KBM-7 (cell line): ENCODE measurements at regions not wholly inside any gene's neighbourhood (a gene's known extent, or its start where the extent isn't known, plus 50 kb on each side); places are given as distances from the start of the nearest gene placed in this dataset.
A peak's percentile ranks its signal among the peaks of the same experiment; 100 is the strongest.

Experiments used
- DNase-seq: peaks from one replicate; pipeline ENCODE4 v3.0.0-alpha.2; 2015
- in situ Hi-C: fragments of 300-500 bp; cut with MboI; formaldehyde crosslinking; loops from 2 replicates; pipeline ENCODE4 v1.14.3; 2020; ENCODE audit warnings: low sequenced_read_pairs, low pct_unique_long_range_greater_than_20kb, mixed read lengths

DNA sequence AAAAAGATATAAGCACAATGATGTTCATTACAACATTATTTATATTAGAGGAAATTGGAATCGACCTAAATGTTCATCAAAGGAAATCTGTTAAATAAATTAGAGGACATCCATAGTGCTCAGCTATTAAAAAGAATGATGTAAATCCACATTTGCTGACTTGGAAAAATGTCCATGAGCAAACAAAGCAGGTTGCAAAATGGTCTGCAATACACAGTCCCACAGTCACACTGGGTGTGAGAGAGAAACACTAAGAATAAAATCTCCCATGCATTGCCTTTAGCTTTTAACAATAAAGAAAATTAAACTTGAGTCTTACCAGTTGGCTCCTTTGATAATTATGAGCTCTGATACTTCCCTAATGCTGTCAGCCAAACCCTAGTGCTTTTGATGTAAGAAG, 811.1 kb upstream of the SALL3 start:
- DNase-seq = no peak
- in situ Hi-C loops = no loop called here

DNA sequence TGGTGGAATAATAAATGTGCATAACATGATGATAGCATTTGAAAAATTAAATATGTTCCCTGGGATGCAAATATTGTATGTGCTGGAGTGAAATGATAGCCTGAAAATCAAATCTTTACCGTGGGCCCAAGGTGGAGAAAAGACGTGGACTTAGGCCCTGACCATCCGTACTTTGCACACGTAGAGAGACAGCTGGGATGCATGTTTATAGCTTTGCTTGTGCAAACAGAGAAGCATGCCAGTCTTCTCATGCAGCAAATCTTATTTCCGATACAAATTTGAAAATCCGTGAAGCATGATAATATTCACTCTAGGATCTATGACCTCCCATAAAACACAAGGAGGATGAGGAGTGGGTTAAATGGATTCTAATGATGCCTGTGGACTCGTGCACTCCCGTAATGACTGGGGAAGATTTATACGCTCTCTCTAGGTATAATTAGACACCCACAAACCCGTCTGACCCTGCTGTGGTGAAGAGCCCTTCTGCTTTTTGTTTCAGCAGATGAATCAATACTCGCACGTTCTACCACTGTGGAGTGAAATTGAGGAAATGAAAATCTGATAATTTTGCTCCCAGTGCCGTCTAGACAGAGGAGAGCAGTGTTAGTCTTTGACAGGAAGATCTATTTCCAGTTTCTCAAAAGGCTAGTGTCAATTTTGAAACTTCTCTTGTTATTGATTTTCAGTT, 810.3 kb upstream of the SALL3 start:
- no peak for DNase-seq
- in situ Hi-C loops = no loop called here

DNA sequence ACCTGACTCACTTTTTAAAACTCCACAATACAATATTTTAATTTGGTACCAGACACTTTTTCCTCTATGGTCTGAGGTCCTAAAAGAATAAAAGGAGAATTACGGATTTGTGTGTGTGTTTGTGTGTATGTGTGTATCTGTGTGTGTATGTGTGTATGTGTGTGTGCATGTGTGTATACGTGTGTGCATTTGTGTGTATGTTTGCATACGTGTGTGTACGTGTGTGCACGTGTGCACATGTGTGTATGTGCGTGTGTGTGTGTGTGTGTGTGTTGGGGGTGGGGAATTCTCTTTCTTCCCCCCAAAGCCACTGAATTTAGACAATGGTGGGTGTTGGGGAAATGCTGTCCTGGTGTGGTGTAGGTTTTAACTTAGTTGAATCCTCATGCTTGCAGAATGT, 807.7 kb upstream of the SALL3 start:
- no peak for DNase-seq
- in situ Hi-C loops = no loop called here

DNA sequence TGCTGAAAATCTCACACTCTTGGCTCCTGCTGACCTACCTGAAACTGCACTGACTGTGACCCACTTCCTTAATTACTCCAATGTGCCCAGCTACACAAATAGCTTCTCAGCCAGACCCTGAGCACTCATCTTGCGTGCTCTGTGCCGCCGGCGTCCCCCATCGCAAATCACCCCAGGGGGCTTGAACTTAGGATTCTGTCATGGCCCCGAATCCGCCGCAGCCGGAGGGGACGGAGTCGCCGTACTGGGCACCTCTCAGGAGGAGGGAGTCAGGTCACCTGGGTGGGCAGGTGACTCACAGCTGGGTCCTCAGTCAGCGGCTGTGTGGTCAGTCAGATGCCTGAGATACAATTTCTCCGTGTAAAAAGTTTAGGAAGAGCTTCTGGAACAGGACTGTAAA, 804.9 kb upstream of the SALL3 start:
- in situ Hi-C loops = no loop called here
- no peak for DNase-seq

DNA sequence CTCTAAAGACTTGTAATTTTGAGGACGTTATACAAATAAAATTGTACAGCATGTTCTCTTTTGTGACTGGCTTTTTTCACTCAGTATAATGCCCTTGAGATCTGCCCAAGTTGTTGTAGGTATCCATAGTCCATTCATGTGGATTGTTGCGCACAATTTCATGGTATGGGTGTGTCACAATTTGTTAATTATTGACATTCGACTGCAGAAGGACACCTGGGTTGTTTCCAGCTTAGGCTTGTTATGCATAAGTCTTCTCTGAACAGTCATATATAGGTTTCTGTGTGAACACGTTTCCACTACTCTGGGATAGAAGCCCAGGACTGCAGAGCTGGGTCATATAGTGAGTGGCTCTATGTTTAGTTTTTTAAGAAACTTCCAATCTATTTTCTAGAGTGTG, 800.8 kb upstream of the SALL3 start:
- in situ Hi-C loops = no loop called here
- no peak for DNase-seq

DNA sequence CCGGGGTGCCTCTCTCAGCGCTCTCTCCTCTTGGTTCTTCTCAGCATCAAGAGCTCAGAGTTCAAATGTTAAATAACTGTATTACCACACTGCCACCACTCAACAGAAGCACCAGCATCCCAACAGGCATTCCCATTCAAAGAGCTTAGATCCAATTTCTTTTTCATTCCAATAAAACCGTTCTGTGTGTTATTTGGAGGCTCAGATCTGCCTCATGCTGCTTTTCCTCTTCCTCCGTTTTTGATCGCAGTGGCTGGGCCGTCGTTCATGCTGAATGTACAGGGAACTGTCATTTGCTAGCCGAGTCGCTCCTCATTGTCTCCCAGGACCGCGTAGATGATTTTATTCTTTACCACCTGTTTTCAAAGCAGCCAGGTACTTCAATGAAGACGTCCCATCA, 798.9 kb upstream of the SALL3 start:
- in situ Hi-C loops = no loop called here
- no peak for DNase-seq

DNA sequence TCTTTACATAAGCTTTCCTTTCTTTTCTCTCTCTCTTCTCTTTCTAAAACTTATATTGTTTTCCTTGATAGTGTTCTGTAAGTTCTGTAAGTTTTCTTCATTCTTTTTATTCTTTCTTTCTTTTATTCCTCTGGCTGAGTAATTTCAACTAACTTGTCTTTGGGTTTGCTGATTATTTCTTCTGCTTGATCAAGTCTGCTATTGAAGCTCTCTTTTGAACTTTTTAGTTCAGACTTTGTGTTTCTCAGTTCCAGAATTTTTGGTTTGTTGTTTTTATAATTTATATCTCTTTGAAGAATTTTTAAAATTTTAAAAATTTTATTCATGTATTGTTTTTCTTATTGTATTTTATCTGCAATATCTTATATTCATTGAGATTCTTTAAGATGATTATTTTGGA, 795.8 kb upstream of the SALL3 start:
- DNase-seq = no peak
- in situ Hi-C loops = no loop called here

DNA sequence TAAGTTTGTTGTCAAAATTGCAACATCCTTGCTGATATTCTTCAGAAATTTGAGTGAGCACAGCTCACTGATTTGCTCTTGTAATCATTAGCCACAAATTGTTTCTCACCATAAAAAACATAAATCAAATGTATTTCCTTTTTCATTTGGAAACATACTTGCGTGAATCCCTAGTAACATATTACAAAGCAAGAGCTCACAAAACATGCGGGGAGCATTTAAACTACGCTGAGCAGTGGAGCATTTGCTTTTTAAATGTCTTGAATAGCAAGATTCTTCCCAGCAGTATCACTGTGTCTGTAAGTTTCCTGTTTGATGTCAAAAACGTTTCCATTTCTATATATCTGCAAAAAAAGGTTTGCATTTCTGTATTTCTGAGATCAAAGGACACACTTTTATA, 788.3 kb upstream of the SALL3 start:
- in situ Hi-C loops = no loop called here
- no peak for DNase-seq

DNA sequence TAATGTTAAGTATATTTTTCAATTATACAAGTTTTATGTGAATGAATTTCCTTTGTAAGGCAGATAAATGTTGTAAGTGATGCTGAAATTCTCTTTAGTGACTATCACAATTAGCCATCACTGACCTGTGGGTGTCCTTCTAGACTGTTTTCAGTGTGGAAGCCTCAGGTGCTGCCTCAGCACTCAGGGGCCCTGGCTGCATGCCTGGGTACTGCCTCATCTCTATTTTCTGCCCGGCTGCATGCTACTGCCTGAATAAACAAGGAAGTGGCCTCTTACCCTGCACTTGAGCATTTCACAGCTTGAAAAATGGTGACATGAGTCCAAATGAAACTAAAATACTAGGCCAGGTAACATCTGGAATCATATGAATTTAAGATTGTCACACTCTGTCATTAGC, 787.6 kb upstream of the SALL3 start:
- in situ Hi-C loops = no loop called here
- no peak for DNase-seq

DNA sequence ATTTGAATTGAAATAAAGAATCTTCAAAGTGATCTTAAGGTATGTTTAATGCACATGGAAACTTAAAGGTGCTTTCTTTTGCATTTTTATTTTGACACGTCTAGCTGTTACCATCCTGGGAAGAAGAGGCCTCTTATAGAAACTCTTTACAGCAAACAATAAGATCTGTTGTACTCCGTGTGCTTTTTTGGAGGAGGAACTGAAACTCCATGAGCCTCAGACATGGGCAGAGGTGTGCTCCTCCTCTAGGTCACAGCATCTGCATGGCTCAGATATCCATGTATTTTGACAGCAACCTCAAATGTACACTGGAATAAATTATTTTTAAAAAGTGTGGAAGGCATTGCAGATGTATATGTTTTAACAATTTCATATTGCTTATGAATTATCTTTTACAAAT, 783.3 kb upstream of the SALL3 start:
- in situ Hi-C loops = no loop called here
- DNase-seq = no peak

DNA sequence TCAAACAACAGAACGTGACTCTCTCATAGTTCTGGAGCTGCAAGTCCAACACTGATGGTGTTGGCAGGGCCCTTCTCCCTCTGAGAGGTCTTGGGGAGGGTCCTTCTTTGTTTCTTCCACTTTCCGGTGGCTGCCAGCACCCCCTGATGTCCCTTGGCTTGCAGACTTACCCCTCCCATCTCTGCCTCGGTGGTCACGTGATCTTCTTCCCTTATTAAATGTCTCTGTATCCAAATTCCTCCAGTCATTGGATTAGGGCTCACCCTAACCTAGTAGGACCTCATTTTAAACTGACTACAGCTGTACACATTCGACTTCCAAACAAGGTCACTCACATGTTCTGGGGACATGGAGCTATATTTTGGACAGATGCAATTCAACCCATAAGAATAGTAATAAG, 780.6 kb upstream of the SALL3 start:
- DNase-seq = no peak
- in situ Hi-C loops = no loop called here

DNA sequence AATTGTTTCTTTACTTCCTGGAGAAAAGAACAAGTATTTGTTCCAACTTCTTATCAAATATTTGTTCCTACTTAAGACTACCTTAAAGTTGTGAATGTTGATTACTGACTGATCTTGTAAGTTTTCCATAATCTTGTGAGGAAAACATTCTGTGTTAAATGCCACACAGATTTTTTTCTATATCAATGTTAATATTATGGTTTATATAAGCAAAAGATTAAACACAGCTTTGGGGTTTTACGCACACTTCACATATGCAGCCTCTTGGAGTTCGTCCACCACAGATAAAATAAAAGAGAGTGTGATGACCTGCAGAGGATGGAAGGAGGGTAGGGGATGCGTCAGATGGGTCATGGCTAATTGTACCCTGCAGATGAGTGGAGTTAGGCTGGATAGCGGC, 780.0 kb upstream of the SALL3 start:
- in situ Hi-C loops = no loop called here
- DNase-seq = no peak

DNA sequence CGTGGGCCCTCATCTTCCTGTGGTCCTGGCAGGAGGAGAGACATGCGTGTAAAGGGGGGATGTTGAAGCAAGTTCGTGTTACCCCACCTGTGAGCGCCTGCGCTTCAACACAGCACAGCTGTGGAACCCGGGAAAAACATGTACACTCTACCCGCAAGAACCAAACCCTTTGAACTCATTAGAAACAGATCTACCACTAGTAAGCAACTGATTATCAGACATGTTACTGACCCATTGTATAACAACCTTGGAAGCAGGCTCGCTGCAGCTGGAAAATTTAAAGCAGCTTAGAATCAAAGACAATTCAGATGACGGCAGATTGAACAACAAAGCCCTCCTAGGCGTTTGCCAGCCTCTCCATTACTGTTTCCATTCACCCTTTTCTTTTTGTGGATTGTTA, 771.7 kb upstream of the SALL3 start:
- DNase-seq = no peak
- in situ Hi-C loops = no loop called here

DNA sequence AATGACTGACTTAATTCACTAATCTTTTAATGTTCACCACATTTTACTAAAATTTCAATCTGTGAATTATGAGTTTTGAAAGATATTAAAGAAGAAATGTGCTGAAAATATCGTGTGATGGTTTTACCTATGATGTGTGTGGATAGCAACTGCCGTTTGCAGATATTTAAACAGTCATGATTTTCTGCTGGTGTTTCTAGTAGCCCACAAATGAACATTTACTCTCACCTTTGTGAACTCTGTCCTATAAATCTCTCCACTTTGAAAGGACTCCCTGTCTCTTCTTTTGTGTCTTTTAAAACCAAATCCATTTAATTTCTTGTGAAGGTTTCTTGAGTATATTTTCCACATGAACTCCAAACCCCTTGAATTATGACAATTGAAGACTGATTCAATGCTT, 771.2 kb upstream of the SALL3 start:
- in situ Hi-C loops = no loop called here
- no peak for DNase-seq

DNA sequence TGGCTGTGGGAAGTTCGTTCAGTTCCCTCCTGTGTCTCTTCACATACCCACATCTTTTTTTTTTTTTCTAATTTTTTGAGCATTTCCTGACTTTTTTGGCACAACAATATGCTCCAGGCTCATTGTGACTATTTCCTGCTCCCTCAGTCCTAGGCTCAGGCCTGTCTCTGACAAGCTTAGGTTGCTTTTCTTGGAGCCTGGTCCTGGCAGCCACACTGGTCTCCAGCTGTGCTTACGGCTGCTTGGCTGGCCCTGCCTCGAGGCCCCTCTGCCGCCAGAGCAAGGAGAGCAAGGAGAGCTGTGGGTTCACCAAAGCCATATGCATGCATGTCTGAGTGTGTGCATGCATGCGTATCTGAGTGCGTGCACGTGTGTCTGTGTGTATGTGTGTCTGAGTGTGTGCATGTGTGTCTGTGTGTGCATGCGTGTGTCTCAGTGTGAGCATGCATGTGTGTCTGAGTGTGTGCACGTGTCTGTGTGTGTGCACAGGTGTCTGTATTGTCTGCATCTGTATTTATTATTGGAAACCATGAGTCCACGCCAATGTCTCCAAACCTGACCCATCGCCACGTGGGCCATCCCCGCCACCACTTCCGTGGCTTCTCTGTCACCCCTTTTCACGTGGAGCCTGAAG, 766.1 kb upstream of the SALL3 start:
- in situ Hi-C loops = no loop called here
- DNase-seq = no peak

DNA sequence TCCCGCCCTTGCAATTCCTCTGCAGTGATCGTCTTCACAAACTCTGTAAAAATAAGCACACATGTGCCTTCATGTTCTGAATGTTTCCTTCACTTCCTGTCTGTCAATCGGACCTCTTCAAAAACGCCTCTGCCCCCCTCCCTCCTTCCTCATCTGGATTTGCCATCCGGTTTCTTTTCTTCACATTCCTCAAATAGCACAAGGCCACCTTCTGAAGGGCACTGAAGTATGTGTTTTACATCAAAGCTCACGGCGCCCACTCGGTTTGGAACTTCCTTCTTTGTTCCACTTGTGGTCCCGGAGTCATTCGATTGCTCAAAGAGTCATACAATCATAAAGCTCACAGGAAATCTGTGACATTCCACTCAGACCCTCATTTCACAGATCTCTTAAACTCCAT, 758.1 kb upstream of the SALL3 start:
- in situ Hi-C loops = no loop called here
- peak; percentile 3 for DNase-seq

DNA sequence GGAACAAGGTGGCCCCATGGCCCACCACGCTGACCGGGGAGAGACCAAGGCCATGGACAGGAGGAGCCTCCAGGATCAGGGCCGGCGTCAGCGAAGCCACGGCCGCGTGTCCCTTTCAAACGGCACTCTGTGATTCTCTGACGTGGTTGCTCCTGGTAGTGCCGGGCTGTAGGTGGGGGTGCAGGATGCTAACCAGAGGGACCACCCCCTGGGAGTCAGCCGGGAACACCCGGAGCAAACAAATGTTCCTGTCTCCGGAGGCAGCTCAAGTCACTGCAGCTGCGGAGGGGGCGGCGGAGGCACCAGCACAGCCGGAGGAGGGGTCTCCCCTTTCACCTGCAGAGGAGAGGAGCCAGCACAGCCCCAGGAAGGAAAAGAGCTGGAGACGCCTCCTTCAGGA, 750.6 kb upstream of the SALL3 start:
- in situ Hi-C loops = no loop called here
- no peak for DNase-seq

DNA sequence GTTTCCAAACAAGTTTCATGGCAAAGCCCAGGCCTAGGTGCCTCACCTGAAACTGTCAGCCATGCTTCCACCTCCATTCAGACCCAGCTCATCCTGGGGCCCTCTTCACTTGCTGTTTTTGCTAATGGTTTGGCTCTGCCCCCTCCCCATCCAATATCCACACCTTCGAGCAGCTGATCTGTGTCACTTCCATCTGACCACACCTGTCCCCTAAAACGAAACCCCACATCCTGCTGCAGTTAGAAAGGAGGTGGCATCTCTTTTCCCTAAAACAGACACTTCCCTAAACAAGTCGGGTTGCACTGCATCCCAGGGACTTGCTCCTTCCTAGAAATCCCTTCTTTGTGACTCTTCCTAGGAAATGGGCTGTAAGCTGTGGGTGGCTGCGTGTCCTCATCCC, 748.7 kb upstream of the SALL3 start:
- DNase-seq = no peak
- in situ Hi-C loops = no loop called here

DNA sequence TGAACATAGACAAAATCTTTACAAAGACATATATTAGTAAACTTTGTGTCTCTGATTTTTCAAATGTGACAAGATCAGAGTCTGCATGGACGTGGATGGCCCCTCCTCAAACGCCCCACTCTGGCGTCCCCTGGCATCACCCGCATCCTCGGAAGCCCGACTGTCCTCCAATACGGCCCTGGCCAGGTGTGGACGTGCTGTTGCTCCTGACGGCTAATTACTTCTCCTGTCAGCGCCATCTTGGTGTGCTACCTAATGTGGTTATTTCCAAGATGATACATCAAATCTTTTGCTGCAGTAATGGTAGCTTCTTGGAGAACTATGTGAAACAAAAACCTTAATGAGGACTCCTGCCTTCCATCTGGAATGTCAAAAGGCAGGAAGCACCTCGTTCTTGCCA, 747.4 kb upstream of the SALL3 start:
- DNase-seq = no peak
- in situ Hi-C loops = no loop called here

DNA sequence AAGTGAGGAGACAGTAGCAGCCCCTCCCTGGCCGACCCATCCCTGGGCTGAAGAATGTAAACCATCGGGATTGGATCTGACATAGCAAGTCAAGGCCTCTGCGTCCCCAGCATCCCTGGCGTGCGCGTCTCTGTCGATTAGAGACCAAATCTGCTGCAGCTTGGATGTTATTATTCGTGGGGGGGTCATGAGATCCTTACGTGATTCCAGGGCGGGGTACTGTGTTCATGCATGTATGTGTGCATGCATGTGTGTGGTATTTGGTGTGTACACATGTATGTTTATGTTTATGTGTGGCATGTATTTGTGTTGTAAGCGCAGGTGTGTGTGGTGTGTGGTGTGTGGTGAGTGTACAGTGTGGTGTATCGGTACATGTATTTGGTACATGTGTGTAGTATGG, 741.8 kb upstream of the SALL3 start:
- in situ Hi-C loops = no loop called here
- no peak for DNase-seq

DNA sequence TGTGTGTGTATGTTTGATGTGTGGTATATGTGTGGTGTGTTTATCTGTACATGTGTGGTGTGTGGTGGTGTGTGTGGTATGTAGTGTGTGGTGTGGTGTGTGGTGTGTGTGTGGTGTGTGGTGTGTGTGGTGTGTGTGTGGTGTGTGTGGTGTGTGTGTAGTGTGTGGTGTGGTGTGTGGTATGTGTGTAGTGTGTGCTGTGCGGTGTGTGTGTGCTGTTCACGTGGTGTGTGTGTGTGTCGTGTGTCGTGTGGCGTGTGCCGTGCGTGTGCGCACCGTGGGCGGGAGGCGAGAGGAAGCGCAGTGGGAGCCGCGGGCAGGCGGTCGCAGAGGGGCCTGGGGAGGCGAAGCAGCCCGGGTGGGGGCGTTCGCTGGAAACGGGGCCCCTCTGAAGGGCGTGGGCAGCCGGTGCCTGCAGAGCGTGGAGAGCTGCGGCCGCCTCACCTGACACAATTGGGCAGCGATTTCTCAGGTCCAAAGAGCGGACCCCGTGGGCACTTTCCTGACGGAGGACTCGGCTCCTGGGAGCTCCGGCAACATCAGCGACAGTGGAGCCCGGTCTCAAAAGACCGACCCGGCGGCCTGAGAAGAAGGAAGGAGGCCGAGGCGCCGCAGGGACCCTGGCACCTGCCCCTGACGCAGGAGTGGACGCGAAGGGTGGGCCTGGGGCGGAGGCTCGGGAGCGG, 741.1 kb upstream of the SALL3 start:
- in situ Hi-C loops = no loop called here
- no peak for DNase-seq
